Esophagus squamous epithelium (tissue), 4 donors: ENCODE measurements at regions not wholly inside any gene's neighbourhood (a gene's known extent, or its start where the extent isn't known, plus 50 kb on each side); places are given as distances from the start of the nearest gene placed in this dataset.

Experiments used
- CTCF ChIP-seq, 6 experiments: fragments of 450-650 bp in 4 of 6; fragments of 200-600 bp in 2 of 6; sonication (generic) in 2 of 6; IDR thresholded peaks; one replicate each; pipeline ENCODE4 v1.5.1; 2016 to 2019; ENCODE audit warnings: antibody characterized with exemption in 6 of 6, mild to moderate bottlenecking in 4 of 6, moderate library complexity in 4 of 6
- POLR2A ChIP-seq, 4 donors: fragments of 450-650 bp; IDR thresholded peaks; one replicate each; pipeline ENCODE4 v1.6.1; 2017; ENCODE audit warnings: antibody characterized with exemption in 4 of 4, mild to moderate bottlenecking in 4 of 4, moderate library complexity in 3 of 4

- TF ChIP-seq POLR2A (IDR thresholded peaks at IDR 0.05) (no peak), CTCF (IDR thresholded peaks at IDR 0.05) (no peak)
These were observed 742.8 kb downstream of the DACH1 start for GRCh38 chr13:71124230-71124629.
